SIG-M5 treated with dmso at 0.1 percent for 504 hours (cell line): ENCODE measurements at regions not wholly inside any gene's neighbourhood (a gene's known extent, or its start where the extent isn't known, plus 50 kb on each side); places are given as distances from the start of the nearest gene placed in this dataset.
"Not testable (repeated sequence)": the region's sequence is repeated elsewhere in the genome, so short reads cannot be mapped to it uniquely, and the experiment has no call there.

Experiments used
- DNase-seq: peaks from one replicate; lab custom pipeline; 2025; ENCODE audit not compliant: unreplicated experiment; lab: John Stamatoyannopoulos, UW

DNA sequence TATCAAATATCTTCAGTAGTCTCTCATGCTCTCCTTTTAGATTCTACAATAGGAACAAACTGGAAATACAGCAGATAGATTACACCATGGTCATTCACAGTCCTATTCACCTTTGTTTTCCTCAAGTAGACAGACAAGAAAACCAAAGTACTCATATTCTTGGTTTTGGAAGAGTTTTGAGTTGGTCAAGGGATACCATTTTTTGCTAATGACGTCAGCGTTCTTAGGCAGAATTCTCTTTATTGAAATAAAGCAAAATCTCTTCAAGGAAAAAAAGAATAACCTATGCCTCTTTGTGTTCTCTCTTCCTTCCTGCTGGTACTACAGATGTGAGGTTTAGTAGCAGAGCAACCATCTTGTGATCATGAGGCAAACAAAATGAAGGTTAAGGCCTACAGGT lies 268.3 kb upstream of the PDZRN3 start:
- no peak for DNase-seq

DNA sequence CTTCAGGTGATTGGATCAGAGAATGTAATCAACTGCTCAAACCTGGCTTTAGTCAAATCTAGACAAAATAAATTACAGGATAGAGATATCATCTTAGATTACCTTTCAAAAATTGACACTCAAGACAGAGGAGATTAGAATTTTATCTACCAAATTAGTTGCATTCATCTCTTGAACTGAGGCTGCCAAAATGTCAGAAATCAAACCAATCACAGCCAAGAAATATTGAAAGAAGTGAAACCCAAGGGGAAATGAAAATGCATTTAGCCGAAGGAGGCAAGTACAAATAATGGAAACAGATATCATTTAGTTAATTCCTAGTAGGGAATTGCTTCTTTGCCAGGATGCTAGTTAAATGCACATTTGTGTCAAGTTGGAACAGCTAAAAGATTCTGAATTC lies 261.1 kb upstream of the PDZRN3 start:
- no peak for DNase-seq

DNA sequence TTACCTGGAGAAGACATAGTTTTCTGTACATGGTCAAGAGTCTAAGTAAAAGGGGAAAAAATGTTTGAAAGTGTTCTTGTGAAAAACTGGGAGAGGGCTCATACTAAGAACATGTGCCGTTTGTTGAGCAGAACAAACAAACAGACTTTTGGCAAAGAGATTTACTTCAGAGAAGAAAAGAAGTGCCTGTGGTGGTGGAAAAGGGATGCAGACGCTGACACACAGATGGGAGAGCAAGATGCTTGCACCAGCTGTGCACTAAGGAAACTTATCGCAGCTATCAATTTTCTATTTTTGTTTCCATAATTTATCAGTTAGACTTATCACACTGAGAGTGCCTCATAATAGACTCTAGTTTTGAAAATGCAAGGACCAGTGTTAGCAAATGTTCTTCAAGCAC lies 259.6 kb upstream of the PDZRN3 start:
- no peak for DNase-seq

DNA sequence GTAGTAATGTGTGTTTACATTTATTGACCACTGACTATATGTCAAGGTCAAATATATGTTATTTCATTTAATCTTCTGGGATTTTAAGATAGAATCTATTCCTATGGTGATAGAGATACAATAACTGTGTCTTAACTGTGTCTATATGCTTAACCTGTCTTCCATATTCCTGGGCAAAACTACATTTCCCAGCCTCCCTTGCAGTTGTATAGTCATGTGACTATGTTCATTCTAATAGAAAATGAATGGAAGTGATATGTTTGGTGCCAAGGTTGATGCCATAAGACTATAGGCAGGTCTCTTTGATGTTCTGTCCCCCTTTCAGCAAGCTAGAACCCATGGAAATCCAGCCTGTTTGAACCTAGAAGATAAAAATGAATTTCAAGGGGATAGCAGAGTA lies 258.8 kb upstream of the PDZRN3 start:
- DNase-seq, result no peak

DNA sequence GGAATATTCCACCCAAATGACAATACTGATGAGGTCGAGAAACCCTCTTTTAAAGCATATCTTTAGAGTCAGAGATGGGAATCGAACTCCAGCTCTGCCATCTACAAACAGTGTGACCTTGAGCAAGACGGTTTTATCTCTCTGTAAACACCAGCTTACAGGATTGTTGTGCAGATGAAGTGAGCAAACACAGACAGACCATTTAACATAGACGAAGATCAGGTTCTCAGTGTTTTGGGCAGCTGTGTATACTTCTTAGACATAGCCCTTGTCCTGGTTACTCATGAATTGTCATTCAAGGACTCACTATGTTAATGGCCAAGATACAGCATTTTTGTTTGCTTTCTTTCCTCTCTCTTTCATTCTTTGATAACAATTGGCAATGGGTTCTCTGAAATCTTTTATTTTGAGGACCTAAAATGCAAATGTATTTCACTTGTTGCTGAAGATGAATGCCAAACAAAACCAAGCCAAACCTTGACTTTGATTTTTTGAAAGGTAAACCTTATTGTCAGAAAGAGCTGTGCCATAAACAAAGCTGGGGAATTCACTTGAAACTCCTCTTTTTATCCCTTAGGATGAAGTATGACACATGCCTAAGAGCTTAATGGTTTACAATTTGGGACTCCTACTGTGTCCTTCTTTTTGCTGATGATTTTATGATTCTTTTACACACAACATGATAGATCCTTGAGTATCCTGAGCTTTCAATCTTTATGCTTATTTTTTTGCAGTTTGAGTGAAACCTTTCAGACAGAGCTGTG lies 250.0 kb upstream of the PDZRN3 start:
- DNase-seq, result no peak

DNA sequence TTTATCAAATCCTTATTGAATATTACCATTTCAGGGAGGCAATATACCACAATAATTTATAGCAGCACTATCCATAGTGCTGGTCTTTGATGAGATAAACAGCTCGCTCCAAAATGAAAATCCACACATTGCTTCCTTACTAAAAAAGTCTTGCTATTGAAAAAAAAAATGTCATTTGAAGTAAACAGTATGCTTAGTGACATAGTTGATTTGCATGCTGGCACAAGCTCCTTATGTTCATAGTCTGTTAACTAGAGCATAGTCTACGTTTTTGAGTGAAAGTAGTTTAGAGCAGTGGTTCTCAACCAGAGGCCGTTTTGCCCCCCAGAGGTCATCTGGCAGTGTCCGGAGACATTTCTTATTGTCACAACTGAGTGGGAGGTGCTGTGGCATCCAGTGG lies 249.4 kb upstream of the PDZRN3 start:
- no peak for DNase-seq

DNA sequence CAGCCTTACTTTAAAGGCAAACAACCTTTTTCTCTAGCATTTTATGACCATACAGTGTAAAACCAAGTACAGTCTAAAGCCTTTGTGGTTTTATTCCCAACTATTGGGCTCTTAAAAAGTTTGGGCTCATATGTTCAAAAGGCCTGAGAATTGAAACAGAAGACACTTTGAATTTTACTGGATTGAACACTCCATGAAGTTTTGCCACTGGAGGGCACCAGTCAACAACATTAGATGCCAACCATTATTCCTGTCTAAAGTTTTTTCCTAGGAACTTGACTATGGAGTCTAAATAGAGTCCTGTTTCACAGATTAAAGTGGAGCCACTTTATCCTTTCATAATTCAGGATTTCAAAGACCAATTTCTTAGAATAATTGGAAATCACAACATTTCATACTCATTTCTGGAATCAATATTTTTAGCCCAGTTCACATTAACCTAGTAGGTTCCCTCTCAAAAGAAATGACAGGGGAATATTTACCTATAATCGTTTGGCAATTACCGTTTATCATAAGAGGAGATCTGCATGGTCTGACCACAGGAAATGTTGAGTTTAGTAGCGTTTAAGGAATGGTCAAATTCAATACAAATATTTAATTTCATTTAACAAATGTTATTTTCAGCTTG lies 244.1 kb upstream of the PDZRN3 start:
- peak; percentile 1 for DNase-seq

DNA sequence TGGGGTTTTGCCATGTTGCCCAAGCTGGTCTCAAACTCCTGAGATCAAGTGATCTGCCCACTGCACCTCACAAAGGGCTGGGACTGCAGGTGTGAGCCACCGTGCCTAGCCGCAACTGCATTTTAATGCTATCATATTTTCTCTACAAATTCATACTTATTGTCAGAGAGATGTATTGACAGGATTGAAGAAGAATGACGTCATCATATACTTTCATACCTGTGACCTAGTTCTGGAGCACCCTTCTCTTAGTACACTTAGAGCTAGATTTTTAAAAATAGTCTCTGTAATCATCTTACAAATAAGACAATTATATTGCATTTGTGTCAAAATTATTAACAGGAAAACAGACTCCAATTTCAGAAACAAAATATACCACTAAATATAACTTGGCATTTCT lies 242.8 kb upstream of the PDZRN3 start:
- DNase-seq, result no peak

DNA sequence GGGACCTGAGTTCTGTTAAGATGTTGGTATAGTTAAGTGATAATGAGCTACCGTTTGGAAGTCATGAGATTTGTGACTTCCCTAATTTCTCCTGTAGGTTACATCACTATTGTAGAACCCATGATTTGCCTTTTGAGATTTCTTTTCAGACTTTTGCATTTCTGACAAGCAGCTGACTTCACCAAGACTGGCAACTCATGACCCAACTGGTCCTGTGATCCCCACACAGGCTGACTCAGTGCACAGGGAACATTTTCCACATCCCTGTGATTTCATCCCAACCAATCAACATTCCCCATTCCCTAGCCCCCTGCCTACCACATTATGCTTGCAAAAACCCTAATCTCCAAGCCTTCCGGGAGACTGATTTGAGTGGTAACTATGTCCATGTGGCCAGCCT lies 242.1 kb upstream of the PDZRN3 start:
- DNase-seq, result no peak

DNA sequence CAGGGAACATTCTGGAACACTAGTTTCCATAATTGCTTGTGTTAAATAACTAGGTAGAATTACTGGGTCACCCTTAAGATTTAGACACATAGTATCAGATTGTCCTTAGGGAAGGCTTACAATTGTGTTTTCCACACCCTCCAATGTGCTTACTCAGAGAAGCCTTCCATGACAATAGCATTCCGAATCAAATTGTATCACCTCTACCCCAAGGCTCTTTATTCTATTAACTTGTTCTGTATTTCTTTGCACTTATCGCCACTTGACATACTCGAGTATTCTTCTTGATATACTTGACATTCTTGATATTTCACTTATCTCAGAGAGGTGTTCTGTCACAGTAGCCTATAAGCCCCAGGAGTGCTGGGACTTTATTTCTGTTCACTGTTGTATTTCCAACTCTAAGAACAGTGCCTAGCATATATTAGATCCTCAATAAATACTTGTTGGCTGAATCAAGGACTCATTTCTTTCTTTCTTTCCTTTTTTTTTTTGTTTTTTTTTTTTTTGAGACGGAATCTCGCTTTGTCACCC lies 238.9 kb upstream of the PDZRN3 start:
- no peak for DNase-seq

DNA sequence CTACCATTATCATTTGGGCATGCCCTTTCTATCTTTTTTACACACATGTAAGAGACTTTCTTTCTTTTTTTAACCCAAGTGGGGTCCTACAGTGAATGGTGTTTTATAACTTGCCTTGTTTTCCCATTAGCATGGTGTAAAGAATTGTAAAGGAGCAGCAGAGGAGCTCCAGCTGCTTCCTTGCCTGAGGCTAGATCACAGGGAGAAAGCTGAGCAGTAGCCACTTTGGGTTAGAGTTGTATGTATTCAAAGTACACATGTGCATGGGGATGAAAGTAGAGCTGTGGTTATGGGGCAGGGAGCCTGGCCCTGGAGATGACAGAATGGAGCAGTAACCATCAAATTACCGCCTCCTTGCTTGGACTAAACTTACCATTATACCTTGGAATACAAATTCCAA lies 231.1 kb upstream of the PDZRN3 start:
- no peak for DNase-seq

DNA sequence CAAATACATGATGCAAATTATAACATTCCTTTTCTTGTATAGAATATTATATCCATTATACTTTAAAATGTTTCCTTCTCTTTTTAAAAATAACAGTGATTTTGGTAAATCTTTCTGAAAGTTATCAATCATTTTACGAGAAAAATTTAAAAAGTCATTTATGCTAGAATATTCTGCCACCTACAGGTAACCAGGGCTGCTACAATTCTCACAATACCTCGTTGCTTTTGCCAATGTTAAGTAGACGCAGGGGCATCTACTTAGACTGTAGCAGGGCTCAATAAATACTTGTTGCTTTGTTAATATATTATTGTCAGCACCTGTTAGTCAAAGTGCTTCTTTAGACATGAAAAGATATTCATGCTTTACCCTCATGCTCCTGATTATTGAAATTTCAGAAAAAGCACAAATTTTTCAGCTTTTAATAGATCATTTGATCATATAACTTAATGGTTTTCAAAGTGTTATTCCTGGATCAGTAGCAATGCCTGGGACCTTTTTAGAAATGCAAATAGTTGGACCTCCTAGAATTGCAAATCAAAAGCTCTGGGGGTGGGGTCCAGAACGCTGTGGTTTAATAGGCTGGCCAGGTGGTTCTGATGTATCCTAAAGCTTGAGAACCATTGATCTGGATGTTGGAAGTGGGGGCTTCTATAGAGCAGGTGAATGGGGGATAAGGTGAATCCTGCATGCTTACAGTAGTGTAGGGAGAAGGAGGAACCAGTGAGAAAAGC lies 223.6 kb upstream of the PDZRN3 start:
- DNase-seq, result peak; percentile 6

DNA sequence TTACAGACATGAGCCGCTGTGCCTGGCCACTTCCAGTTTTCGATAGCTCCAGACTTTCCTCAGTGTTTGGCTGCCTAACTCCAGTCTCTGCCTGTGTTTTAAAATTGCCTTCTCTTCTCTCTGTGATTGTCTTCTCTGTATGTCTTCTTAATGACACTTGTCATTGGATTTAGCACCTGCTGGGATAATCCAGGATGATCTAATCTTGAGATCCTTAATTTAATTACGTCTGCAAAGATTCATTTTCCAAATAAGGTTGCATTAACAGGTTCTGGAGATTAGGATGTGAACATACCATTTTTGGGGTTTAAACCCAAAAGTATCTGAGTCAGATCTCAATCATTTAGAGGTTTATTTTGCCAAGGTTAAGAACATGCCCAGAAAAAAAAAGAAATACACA lies 222.2 kb upstream of the PDZRN3 start:
- no peak for DNase-seq

DNA sequence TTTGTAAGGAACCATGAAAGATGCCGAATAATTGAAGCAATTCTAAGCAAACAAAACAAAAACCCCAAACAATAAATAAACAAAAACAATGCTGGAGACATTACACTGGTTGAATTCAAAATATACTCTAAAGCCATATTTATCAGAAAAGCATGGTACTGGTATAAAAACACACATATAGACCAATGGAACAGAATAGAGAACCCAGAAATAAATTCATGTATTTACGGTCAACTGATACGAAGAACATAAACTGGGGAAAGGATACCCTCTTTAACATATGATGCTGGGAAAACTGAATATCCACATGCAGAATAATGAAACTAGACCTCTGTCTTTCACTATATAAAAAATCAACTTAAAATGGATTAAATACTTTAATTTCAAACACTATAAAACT lies 214.3 kb upstream of the PDZRN3 start:
- no peak for DNase-seq

DNA sequence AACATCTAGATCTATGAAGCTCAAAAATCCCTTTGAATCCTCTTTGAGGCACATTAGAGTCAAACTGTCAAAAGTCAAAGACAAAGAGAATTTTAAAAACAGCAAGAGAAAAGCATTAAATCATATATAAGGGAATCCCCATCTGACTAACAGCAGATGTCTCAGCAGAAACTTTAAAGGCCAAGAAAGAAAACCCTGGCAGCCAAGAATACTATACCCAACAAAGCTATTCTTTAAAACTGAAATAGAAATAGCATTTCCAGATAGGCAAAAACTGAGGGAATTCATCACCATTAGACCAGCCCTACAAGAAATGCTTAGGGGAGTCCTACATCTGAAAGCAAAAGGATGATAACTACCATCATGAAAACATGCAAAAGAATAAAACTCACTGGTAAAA lies 211.2 kb upstream of the PDZRN3 start:
- DNase-seq, result no peak

DNA sequence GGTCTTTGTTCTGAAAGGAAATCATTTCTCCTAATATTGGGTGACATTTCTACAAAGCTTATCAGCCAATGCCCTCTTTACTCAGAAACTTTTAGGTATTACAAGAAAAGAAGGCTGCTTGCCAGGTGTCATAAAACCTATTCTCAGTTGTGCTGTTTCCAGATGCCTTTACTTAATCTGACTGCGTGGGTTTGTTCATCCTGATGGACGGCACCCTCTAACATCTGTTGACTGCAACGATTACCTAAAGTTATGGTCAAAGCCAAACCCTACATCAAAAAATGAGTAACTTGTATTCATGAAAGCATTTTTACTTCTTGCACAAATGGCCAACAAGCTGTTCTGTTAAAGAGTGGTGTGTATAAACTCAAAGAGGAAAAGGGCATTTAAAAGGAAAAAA lies 207.7 kb upstream of the PDZRN3 start:
- DNase-seq, result no peak

DNA sequence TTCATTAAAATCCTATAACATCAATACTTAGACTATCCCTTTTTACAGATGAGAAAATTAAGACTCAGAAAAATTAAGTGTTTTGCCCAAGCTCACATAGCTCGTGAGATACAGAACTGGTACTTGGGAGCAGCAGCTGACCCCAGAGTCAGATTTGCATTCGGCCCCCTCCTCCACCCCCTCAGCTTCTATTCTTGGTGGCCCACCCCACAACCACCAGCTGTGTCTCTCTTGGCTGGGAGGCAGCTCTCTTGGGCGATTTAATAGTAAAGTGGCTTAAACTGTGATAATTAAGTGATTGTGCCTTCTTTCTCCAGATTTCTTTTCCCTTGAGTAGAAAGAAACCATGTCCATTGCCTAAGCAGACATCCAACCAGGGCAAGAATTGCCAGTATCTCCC lies 203.6 kb upstream of the PDZRN3 start:
- no peak for DNase-seq

DNA sequence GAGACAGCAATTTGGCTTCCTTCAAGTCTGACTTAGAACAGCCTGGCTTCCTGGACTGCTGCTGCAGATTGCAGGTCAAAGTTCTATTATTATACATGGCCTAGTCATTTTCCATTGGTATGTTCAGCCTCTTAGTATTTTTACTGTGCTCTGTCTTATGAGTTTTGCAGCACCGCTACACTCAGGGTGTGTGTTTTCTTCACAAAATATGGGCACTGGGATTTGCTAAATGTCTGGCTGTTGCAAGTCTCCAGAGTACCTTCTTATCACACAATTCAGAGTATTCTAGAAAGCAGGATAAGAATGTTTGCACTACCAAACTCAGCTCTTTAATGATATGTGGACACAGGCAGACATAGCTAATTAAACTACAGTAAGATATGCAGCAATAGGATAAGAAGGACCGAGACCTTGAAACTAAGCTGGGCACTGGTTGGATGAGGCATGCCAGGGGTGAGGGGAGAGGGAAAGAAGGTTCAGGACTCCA lies 203.0 kb upstream of the PDZRN3 start:
- DNase-seq, result no peak

DNA sequence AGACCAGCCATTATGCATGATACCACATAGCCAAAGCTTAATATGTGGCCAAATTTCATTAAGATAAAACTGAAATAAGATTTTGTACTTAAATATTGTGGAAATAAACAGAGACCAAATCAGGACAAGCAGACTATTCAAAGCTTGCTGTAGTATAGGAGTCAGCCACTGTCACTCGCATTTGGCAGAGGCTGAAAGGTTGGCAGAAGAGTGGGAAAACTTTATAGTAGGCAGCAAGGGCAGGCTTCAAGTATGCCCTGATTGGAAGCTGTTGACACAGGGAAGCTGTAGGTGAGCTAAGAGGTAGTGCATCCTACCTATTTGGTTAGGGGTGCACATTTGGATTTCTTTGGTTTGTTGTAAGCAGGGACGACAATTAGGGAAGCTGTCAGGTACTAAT lies 202.5 kb upstream of the PDZRN3 start:
- no peak for DNase-seq

DNA sequence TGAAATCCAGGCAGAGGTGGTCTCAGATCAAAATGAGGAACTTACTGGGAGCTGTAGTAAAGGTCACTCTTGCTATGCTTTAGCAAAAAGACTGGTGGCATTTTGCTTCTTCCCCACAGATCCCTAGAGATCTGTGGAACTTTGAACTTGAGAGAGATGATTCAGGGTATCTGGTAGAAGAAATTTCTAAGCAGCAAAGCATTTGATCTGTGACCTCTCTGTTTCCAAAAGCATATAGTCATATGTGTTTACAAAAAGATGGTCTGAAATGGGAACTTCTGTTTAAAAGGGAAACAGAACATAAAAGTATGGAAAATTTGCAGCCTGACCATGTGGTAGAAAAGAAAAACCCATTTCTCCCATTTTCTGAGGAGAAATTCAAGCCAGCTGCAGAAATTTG lies 196.2 kb upstream of the PDZRN3 start:
- not testable (repeated sequence) for DNase-seq

DNA sequence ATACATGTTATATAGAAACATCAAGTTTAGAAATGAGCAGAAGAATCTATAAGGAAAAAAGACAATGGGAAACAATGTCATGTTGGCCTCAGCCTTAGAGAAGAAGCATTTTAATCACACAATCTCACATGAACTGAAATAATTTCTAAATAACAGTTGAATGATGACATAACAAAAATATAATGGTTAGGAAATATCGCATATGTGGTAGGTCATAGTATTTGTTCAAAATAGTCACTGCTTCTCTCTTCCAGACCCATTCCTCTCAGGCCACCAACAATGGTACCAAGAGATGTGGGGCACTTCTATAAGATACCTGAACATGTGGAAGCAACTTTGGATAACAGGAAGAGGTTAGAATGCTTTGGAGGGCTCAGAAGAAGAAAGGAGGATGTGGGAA lies 195.7 kb upstream of the PDZRN3 start:
- DNase-seq, result no peak

DNA sequence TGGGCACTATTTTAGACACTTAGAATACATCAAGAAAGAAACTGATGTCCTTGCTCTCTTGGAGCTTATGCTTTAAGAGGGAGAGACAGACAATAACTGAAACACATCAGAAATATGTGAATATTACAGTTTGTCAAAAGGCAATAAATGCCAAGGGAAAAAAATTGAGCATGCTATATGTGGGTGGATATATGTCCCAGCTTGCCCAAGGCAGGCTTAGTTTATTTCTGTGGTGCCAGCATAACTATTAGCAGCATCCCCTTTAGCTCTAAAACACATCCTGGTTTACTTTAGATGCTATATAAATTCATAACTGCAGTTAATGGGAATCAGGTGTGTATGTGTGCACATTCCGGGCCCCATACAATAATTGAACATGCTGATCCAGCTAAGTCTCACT lies 191.2 kb upstream of the PDZRN3 start:
- no peak for DNase-seq
